GM19239 (cell line): ENCODE measurements at regions not wholly inside any gene's neighbourhood (a gene's known extent, or its start where the extent isn't known, plus 50 kb on each side); places are given as distances from the start of the nearest gene placed in this dataset.

Experiments
- DNase-seq: peaks from one replicate; pipeline ENCODE4 v3.0.0; 2011; ENCODE audit warnings: low spot score; ENCODE audit not compliant: insufficient read length
- FAIRE-seq: peaks from 2 replicates; lab custom pipeline; 2011; peaks lifted over from hg19 to GRCh38; lab: Jason Lieb, UNC

DNA sequence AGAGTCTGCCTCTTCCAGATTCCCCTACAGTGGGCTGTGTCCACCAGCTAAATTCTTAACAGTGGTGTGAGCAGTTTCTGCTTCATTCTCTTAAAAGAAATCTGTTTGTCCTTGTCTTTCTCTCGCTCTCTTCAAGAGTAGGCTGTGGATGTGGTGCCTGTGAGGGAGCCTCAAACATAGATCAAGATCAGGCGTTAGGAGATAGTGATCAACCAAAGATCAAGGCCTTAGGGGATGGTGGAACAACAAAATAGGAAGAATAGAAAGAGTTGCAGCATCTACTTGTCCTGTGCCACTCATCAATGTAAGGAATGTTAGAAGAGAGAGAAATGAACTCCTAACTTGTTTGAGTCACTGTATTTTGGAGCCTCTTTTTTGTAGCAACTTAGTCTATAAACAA is 144.2 kb downstream of the AASDH start:
- DNase-seq (no peak), FAIRE-seq (no peak)

DNA sequence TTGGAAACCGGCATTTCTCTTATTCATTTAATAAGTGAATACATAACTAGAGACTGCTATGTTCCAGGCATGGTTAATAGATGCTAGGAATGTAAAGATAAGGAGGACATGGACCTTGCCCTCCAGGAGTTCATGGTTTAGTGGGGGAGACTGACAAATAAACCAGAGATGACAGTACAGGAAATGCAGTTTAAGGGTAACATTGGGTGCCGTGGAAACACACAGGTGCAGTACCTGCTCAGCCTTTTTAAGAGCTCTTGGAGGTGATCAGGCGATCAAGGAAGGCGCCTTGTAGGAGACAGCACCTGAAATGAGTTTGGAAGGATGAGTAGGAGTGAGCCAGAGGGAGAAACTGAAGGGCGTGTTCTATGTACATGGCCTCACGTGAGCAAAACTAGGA is 145.8 kb downstream of the AASDH start:
- FAIRE-seq, result no peak

DNA sequence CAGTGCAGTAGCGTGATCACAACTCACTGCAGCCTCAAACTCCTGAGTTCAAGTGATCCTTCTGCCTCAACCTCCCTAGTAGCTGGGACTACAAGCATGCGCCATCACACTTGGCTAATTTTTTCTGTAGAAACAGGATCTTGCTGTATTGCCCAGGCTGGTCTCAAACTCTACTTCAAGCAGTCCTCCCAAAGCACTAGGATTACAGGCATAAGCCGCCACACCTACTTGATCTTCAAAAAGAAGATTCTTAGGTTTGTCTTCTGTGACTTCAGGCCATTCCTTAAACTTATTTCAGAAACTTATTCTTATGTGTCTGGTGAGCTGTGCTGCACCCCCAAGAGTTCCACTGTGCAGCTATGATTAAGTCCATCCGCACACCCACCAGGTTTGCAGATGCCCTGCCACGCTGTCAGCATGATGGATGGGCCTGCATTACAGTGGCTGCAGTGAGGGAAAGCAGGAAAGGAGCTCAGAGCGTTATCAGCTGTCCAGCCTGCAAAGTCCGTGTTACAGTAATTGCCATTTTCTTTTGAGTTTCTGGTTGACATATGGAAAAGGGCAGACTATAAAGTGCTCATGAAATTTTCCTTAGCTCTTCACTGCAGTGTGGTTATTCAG is 146.6 kb downstream of the AASDH start:
- DNase-seq (no peak), FAIRE-seq (no peak)

More for the DNA sequence above, 145.8 kb downstream of the AASDH start:
- no peak for DNase-seq

DNA sequence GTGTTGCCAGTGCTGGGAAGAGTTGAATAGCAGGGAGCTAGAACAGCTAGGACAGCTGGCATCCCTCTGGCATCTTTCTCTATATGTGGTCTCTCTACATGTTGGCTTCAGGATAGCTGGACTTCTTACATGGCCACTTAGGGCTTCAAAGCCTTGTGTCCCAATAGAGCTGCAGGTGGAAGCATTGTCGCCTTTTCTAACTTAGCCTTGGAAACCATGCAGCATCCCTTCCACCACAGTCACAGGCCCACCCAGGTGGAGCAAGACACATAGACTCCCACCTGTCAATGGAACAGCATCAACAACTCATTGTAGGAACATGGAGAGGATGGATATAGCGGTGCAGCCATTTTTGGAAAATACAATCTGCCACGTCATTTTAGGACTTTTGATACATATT is 149.0 kb downstream of the AASDH start:
- FAIRE-seq (no peak), DNase-seq (no peak)

- no peak for DNase-seq
- FAIRE-seq, result no peak
Measured at GRCh38 chr4:56235725-56236124, 151.6 kb downstream of the AASDH start.

- FAIRE-seq (no peak), DNase-seq (no peak)
Measured at GRCh38 chr4:56235011-56235410, 152.3 kb downstream of the AASDH start.

DNA sequence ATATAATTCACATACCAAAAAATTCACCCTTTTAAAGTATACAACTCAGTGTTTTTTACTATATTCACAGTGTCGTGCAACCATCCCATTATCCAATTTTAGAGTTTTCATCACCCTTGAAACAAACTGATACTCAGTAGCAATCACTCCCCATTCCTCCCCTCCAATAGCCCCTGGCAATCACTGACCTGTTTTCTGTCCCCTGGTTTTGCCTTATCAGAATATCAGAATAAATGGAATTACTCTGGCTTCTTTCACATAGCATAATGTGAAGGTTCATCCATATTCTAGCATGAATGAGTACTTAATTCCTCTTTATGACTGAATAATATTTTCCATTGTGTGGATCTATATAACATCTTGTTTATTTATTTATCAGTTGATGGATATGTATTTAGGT is 153.2 kb downstream of the AASDH start:
- FAIRE-seq (no peak), DNase-seq (no peak)

GRCh38 chr4:56231410-56231809 is 155.9 kb downstream of the AASDH start:
- no peak for FAIRE-seq
- no peak for DNase-seq

- DNase-seq (no peak), FAIRE-seq (no peak)
Measured at GRCh38 chr4:56229947-56230346, 157.3 kb downstream of the AASDH start.

GRCh38 chr4:56227301-56227835 is 159.9 kb downstream of the AASDH start:
- DNase-seq (no peak), FAIRE-seq (no peak)

- no peak for FAIRE-seq
Measured at GRCh38 chr4:56226579-56226978, 160.7 kb downstream of the AASDH start.

GRCh38 chr4:56224641-56225040 is 162.7 kb downstream of the AASDH start:
- FAIRE-seq (no peak), DNase-seq (no peak)

More at GRCh38 chr4:56226579-56226978, 160.7 kb downstream of the AASDH start:
- no peak for DNase-seq

- FAIRE-seq (no peak), DNase-seq (no peak)
Measured at GRCh38 chr4:56222514-56222913, 164.8 kb downstream of the AASDH start.

DNA sequence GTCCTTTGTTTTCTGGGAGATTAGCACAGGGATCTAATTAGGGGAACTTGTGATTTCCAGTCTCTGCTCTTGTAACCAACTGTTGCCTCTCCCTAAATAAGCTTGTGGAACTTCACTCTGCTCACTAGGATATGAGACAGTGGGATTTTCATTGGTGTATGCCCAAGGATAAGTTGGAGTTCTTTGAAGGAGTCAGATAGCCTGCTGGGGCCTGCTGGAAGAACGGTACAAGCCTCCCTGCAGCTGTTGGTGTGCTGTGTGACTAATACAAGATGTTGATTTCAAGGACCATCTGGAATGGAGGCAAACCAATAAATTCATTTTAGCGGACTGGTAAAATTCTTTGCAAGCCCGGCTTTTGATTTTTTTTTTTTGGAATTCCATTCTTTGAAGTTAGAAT is 167.0 kb downstream of the AASDH start:
- FAIRE-seq (no peak), DNase-seq (no peak)

- no peak for DNase-seq
- FAIRE-seq, result no peak
Measured at GRCh38 chr4:56219447-56219846, 167.8 kb downstream of the AASDH start.

GRCh38 chr4:56218230-56218895 is 168.9 kb downstream of the AASDH start:
- DNase-seq (no peak), FAIRE-seq (no peak)

GRCh38 chr4:56217343-56217890 is 169.9 kb downstream of the AASDH start:
- FAIRE-seq (no peak), DNase-seq (no peak)

DNA sequence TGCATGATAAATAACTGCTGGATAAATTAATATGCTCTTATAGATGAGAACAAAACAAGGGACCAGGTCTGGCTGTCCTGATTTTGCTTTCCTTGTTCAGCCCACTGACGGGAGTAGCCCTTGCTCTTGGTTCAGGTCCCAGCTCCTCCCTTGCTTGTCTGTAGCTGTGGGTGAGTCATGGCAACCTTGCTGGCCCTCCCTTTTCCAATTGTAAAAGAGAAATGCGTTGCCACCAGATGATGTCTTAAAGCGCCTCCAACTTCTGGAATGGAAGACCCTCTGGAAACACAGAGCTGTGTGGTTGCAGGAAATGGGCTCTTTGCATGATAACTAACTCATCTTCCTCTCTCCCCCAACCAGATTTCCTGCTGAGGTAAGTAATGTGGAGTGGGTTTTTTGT is 171.4 kb downstream of the AASDH start:
- DNase-seq (no peak), FAIRE-seq (no peak)

GRCh38 chr4:56215141-56215783 is 172.0 kb downstream of the AASDH start:
- no peak for FAIRE-seq
- DNase-seq, result no peak

GRCh38 chr4:56213543-56213942 is 173.7 kb downstream of the AASDH start:
- no peak for FAIRE-seq

GRCh38 chr4:56212774-56213173 is 174.5 kb downstream of the AASDH start:
- no peak for DNase-seq
- no peak for FAIRE-seq

More at GRCh38 chr4:56213543-56213942, 173.7 kb downstream of the AASDH start:
- DNase-seq, result no peak
